Neural progenitor cell (in vitro differentiated cells): ENCODE measurements at regions not wholly inside any gene's neighbourhood (a gene's known extent, or its start where the extent isn't known, plus 50 kb on each side); places are given as distances from the start of the nearest gene placed in this dataset.

Experiments
- EZH2 ChIP-seq: fragments of 200-600 bp; sonication (generic); IDR thresholded peaks from 2 replicates; pipeline ENCODE4 v1.6.1; 2017; ENCODE audit warnings: antibody characterized with exemption, mild to moderate bottlenecking, moderate library complexity
- TF ChIP-seq, protein P1 (sequence below): fragments of 200-600 bp; sonication (generic); IDR thresholded peaks from 2 replicates; pipeline ENCODE4 v1.5.1; 2017; ENCODE audit warnings: antibody characterized with exemption, mild to moderate bottlenecking

DNA sequence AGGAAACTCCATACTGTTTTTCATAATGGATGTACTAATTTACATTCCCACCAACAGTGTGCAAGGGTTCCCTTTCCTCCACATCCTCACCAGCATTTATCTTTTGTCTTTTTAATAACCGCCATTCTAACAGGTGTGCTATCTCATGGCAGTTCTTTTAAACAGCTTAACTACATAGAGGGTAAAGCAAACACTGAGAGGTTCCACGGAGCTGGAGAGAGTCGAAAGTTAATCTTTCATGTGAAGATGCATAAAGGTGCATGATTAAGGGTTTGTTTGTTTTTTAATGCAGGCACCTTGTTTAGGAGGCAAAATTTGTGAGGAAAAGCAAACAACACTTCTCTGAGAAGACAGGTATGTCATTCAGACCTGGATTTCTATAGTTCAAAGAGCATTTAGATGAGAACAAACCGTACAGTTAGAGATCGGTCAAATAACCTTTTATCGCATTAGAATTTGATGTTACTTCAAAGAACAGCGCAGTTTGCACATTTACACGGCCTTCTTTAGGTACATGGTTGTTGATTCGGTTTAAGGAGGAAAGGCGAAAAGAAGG, 193.9 kb downstream of the RBM26 start:
- TF ChIP-seq, protein P1, sequence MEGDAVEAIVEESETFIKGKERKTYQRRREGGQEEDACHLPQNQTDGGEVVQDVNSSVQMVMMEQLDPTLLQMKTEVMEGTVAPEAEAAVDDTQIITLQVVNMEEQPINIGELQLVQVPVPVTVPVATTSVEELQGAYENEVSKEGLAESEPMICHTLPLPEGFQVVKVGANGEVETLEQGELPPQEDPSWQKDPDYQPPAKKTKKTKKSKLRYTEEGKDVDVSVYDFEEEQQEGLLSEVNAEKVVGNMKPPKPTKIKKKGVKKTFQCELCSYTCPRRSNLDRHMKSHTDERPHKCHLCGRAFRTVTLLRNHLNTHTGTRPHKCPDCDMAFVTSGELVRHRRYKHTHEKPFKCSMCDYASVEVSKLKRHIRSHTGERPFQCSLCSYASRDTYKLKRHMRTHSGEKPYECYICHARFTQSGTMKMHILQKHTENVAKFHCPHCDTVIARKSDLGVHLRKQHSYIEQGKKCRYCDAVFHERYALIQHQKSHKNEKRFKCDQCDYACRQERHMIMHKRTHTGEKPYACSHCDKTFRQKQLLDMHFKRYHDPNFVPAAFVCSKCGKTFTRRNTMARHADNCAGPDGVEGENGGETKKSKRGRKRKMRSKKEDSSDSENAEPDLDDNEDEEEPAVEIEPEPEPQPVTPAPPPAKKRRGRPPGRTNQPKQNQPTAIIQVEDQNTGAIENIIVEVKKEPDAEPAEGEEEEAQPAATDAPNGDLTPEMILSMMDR, result no peak
- TF ChIP-seq EZH2, result no peak
